HEK293 (cell line): ENCODE measurements at regions not wholly inside any gene's neighbourhood (a gene's known extent, or its start where the extent isn't known, plus 50 kb on each side); places are given as distances from the start of the nearest gene placed in this dataset.
"Not testable (repeated sequence)": the region's sequence is repeated elsewhere in the genome, so short reads cannot be mapped to it uniquely, and the experiment has no call there.

Experiments
- CTCF ChIA-PET: fragments of 350-600 bp; formaldehyde crosslinking; extraction: SDS; loops from one replicate; lab custom pipeline; 2021; ENCODE audit warnings: antibody characterized with exemption; lab: Yijun Ruan, JAX
- POLR2A ChIA-PET: fragments of 300-600 bp; formaldehyde crosslinking; extraction: SDS; loops from one replicate; lab custom pipeline; 2020; ENCODE audit warnings: antibody characterized with exemption, inconsistent platforms; lab: Yijun Ruan, JAX
- H3K27ac ChIP-seq: fragments of 200-500 bp; sonication (Bioruptor generic); 2 replicates; pipeline ENCODE4 v1.5.1; 2014; ENCODE audit warnings: low read depth, low read length, control low read depth, inconsistent platforms; ENCODE audit errors: extremely low read depth
- H3K36me3 ChIP-seq, 2 experiments: fragments of 200-500 bp in 1 of 2; sonication (Bioruptor generic) in 1 of 2; 1 replicate in 1 of 2; 2 replicates in 1 of 2; pipeline ENCODE4 v1.5.1; 2014 to 2017; ENCODE audit warnings: inconsistent platforms in 2 of 2, low read length in 2 of 2; ENCODE audit not compliant: control insufficient read depth in 2 of 2, insufficient read depth in 1 of 2
- H3K4me1 ChIP-seq: fragments of 200-500 bp; sonication (Bioruptor generic); 2 replicates; pipeline ENCODE4 v1.5.1; 2014; ENCODE audit warnings: mild to moderate bottlenecking, low read length, inconsistent platforms; ENCODE audit not compliant: control insufficient read depth, insufficient read depth
- H3K4me3 ChIP-seq: 2 replicates; pipeline ENCODE4 v1.5.1; 2011; ENCODE audit warnings: low read depth, mild to moderate bottlenecking, control low read depth, low read length, moderate library complexity
- H3K9me3 ChIP-seq: fragments of 200-500 bp; sonication (Bioruptor generic); 2 replicates; pipeline ENCODE4 v1.5.1; 2014; ENCODE audit warnings: low read depth, low read length, inconsistent platforms; ENCODE audit not compliant: control insufficient read depth, insufficient read depth
- KLF10 ChIP-seq: fragments of 450-650 bp; IDR thresholded peaks from 2 replicates; pipeline ENCODE4 v1.5.1; 2018; ENCODE audit warnings: missing biosample characterization, mild to moderate bottlenecking, missing genetic modification characterization
- KLF8 ChIP-seq: fragments of 450-650 bp; formaldehyde crosslinking; IDR thresholded peaks from 2 replicates; pipeline ENCODE4 v1.5.1; 2016; ENCODE audit warnings: missing biosample characterization, missing genetic modification characterization
- OSR2 ChIP-seq: fragments of 450-650 bp; formaldehyde crosslinking; IDR thresholded peaks from 2 replicates; pipeline ENCODE4 v1.5.1; 2016; ENCODE audit warnings: missing biosample characterization, missing genetic modification characterization
- OVOL3 ChIP-seq: fragments of 450-650 bp; formaldehyde crosslinking; IDR thresholded peaks from 2 replicates; pipeline ENCODE4 v1.5.1; 2016; ENCODE audit warnings: missing biosample characterization, missing genetic modification characterization
- SP2 ChIP-seq: fragments of 450-650 bp; formaldehyde crosslinking; IDR thresholded peaks from 2 replicates; pipeline ENCODE4 v1.5.1; 2016; ENCODE audit warnings: missing biosample characterization, missing genetic modification characterization
- WT1 ChIP-seq: fragments of 450-650 bp; formaldehyde crosslinking; IDR thresholded peaks from 2 replicates; pipeline ENCODE4 v1.5.1; 2016; ENCODE audit warnings: missing biosample characterization, missing genetic modification characterization
- ZBTB20 ChIP-seq: fragments of 450-650 bp; formaldehyde crosslinking; IDR thresholded peaks from 2 replicates; pipeline ENCODE4 v1.5.1; 2016; ENCODE audit warnings: missing biosample characterization, missing genetic modification characterization
- ZFP3 ChIP-seq: fragments of 450-650 bp; formaldehyde crosslinking; IDR thresholded peaks from 2 replicates; pipeline ENCODE4 v1.5.1; 2016; ENCODE audit warnings: low read depth, missing biosample characterization, missing genetic modification characterization
- ZNF404 ChIP-seq: fragments of 450-650 bp; formaldehyde crosslinking; IDR thresholded peaks from 2 replicates; pipeline ENCODE4 v1.5.1; 2017; ENCODE audit warnings: missing biosample characterization, missing genetic modification characterization
- ZNF549 ChIP-seq: fragments of 450-650 bp; IDR thresholded peaks from 2 replicates; pipeline ENCODE4 v1.5.1; 2018; ENCODE audit warnings: missing biosample characterization, missing genetic modification characterization, mild to moderate bottlenecking, inconsistent platforms, moderate library complexity
- ZNF571 ChIP-seq: fragments of 450-650 bp; formaldehyde crosslinking; IDR thresholded peaks from 2 replicates; pipeline ENCODE4 v1.5.0; 2017; ENCODE audit warnings: missing biosample characterization, missing genetic modification characterization
- ZNF600 ChIP-seq: fragments of 450-650 bp; formaldehyde crosslinking; IDR thresholded peaks from 2 replicates; pipeline ENCODE4 v1.5.1; 2016; ENCODE audit warnings: missing biosample characterization, missing genetic modification characterization
- ZNF629 ChIP-seq: fragments of 450-650 bp; formaldehyde crosslinking; IDR thresholded peaks from 2 replicates; pipeline ENCODE4 v1.5.1; 2017; ENCODE audit warnings: missing biosample characterization, missing genetic modification characterization
- ZNF837 ChIP-seq: fragments of 450-650 bp; formaldehyde crosslinking; IDR thresholded peaks from 2 replicates; pipeline ENCODE4 v1.5.1; 2016; ENCODE audit warnings: missing biosample characterization, missing genetic modification characterization
- TF ChIP-seq, protein P1 (sequence below): IDR thresholded peaks from 2 replicates; pipeline ENCODE4 v1.6.1; 2011; ENCODE audit warnings: mild to moderate bottlenecking, low read depth, low read length, borderline replicate concordance
- TF ChIP-seq, protein P2 (sequence below): fragments of 450-650 bp; formaldehyde crosslinking; IDR thresholded peaks from 2 replicates; pipeline ENCODE4 v1.5.1; 2017; ENCODE audit warnings: missing biosample characterization, missing genetic modification characterization
- TF ChIP-seq, protein P3 (sequence below): fragments of 450-650 bp; IDR thresholded peaks from 2 replicates; pipeline ENCODE4 v1.5.1; 2018; ENCODE audit warnings: missing biosample characterization, missing genetic modification characterization
- TF ChIP-seq, protein P4 (sequence below): fragments of 450-650 bp; formaldehyde crosslinking; IDR thresholded peaks from 2 replicates; pipeline ENCODE4 v1.5.1; 2016; ENCODE audit warnings: missing biosample characterization, missing genetic modification characterization

DNA sequence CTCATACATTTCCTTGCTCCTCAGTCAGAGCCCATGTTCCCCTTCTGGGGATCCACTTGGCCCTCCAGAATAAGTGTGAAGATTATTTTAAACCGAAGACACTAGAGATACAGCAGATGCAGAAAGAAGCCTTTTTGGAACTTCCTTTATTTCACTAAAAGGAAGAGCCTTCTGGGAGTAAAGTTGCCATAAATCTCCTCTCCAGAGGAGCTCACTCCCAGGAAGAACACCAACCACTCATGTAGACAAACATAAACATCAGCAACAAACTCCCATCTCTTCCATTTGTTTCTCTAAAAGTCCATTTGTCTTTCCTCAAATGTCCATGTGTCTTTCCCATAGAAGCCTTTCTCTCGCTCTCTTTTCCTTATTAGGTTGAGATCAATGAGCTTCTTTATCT, 62.4 kb upstream of the MSH6 start:
- no peak overlapping the region for H3K27ac ChIP-seq
- no peaks in the 10 kb centered on the region for H3K4me1 ChIP-seq
- no peak for TF ChIP-seq ZNF837 (tag by site-specific recombination)
- TF ChIP-seq ZNF571 (tag by site-specific recombination), result no peak
- no peak for TF ChIP-seq KLF8
- peak; percentile 53; the same call in 1 of the 2 replicates for TF ChIP-seq WT1 (tag by site-specific recombination)
- no peaks in the 10 kb centered on the region for H3K9me3 ChIP-seq
- H3K4me3 ChIP-seq, result no peak overlapping the region
- H3K36me3 ChIP-seq, result no peaks in the 10 kb centered on the region
- ChIA-PET CTCF (no interaction called here), POLR2A (no interaction called here)

DNA sequence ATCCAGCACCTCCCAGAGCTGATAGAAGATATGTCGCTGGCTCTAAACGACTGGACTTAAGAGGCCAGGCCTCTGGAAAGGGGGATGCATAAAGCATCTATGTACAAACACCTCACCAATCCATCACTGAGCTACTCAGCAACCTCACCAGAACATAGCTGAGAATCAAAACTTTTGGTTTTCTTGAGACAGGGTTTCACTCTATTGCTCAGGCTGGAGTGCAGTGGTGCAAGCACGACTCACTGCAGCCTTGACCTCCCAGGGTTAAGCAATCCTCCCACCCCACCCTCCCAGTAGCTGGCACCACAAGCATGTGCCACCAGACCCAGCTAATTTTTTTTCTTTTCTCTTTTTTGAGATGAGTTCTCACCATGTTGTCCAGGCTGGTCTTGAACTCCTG, 62.9 kb upstream of the MSH6 start:
- TF ChIP-seq ZBTB20 (tag by site-specific recombination), result no peak
- Histone ChIP-seq H3K4me1 (no peaks in the 10 kb centered on the region), H3K9me3 (no peaks in the 10 kb centered on the region), H3K4me3 (no peak overlapping the region), H3K27ac (no peak overlapping the region), H3K36me3 (no peaks in the 10 kb centered on the region)
- ChIA-PET POLR2A (no interaction called here), CTCF (no interaction called here)

DNA sequence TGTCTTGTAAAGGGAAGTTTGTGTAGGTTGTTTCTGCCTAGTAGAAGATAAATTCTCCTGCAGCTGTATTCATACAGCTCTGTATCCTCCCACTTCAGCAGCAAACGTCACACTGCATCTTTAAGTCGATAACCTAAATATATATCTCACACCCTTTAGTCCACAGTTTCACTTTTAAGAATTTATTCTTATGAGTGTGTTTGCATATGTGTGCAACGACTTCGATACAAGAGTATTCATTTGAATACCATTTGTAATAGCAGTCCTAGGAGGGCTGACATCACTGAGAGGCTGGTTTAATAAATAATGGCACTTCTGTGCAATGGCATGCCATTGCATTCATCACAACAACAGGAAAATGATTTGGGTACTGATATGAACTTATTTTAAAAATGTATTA, 63.8 kb upstream of the MSH6 start:
- CTCF ChIA-PET, result no interaction called here
- Histone ChIP-seq H3K4me3 (no peak overlapping the region), H3K36me3 (no peaks in the 10 kb centered on the region), H3K9me3 (no peaks in the 10 kb centered on the region), H3K27ac (no peak overlapping the region), H3K4me1 (no peaks in the 10 kb centered on the region)
- POLR2A ChIA-PET, result interaction anchor here (0.7 kb wide), 1 partner anchor 49 kb away, joined by 5 read pairs; no protein-coding TSS in a partner anchor
- no peak for TF ChIP-seq ZNF600 (tag by site-specific recombination)

DNA sequence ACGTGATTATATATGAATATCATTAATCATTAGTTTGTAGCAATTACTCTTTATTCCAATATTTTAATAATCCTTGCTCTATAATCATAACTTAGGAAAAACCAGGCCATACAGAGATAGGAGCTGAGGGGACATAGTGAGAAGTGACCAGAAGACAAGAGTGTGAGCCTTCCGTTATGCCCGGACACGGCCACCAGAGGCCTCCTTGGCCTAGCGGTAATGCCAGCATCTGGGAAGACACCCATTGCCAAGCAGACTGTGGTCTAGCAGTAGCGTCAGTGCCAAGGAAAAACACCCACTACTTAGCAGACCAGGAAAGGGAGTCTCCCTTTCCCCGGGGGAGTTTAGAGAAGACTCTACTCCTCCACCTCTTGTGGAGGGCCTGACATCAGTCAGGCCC, 66.6 kb upstream of the MSH6 start:
- CTCF ChIA-PET, H3K36me3 ChIP-seq, POLR2A ChIA-PET, H3K4me1 ChIP-seq, H3K27ac ChIP-seq, H3K4me3 ChIP-seq, H3K9me3 ChIP-seq: not testable (repeated sequence)

DNA sequence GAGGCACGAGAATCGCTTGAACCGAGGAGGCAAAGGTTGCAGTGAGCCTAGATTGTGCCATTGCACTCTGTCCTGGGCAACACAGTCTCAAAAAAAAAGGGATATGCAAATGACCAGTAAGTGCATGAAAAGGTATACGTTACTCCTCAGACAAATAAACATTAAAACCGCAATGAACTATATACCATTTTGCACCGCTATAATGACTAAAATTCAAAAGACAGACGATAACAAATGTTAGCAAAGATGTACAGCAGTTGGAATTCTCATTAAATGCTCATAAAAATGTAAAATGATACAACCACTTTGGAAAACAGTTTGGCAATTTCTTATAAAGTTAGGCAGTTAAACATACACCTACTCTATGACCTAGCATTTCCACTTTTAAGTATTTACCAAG, 67.4 kb upstream of the MSH6 start:
- Histone ChIP-seq H3K4me3 (no peak overlapping the region), H3K4me1 (no peaks in the 10 kb centered on the region), H3K9me3 (no peaks in the 10 kb centered on the region), H3K36me3 (no peaks in the 10 kb centered on the region), H3K27ac (no peak overlapping the region)
- POLR2A ChIA-PET, result no interaction called here
- CTCF ChIA-PET, result no interaction called here
- peak; percentile 32; the same call in 1 of the 2 replicates for TF ChIP-seq KLF8
- TF ChIP-seq OSR2, result peak; percentile 76
- TF ChIP-seq, protein P1, sequence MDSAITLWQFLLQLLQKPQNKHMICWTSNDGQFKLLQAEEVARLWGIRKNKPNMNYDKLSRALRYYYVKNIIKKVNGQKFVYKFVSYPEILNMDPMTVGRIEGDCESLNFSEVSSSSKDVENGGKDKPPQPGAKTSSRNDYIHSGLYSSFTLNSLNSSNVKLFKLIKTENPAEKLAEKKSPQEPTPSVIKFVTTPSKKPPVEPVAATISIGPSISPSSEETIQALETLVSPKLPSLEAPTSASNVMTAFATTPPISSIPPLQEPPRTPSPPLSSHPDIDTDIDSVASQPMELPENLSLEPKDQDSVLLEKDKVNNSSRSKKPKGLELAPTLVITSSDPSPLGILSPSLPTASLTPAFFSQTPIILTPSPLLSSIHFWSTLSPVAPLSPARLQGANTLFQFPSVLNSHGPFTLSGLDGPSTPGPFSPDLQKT, result no peak
- no peak for TF ChIP-seq KLF10
- no peak for TF ChIP-seq ZFP3 (tag by site-specific recombination)
- TF ChIP-seq, protein P2, sequence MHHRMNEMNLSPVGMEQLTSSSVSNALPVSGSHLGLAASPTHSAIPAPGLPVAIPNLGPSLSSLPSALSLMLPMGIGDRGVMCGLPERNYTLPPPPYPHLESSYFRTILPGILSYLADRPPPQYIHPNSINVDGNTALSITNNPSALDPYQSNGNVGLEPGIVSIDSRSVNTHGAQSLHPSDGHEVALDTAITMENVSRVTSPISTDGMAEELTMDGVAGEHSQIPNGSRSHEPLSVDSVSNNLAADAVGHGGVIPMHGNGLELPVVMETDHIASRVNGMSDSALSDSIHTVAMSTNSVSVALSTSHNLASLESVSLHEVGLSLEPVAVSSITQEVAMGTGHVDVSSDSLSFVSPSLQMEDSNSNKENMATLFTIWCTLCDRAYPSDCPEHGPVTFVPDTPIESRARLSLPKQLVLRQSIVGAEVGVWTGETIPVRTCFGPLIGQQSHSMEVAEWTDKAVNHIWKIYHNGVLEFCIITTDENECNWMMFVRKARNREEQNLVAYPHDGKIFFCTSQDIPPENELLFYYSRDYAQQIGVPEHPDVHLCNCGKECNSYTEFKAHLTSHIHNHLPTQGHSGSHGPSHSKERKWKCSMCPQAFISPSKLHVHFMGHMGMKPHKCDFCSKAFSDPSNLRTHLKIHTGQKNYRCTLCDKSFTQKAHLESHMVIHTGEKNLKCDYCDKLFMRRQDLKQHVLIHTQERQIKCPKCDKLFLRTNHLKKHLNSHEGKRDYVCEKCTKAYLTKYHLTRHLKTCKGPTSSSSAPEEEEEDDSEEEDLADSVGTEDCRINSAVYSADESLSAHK, result peak; percentile 33; the same call in 1 of the 2 replicates
- TF ChIP-seq SP2 (tag by site-specific recombination), result no peak
- TF ChIP-seq ZNF549 (tag by site-specific recombination), result no peak
- TF ChIP-seq, protein P3, sequence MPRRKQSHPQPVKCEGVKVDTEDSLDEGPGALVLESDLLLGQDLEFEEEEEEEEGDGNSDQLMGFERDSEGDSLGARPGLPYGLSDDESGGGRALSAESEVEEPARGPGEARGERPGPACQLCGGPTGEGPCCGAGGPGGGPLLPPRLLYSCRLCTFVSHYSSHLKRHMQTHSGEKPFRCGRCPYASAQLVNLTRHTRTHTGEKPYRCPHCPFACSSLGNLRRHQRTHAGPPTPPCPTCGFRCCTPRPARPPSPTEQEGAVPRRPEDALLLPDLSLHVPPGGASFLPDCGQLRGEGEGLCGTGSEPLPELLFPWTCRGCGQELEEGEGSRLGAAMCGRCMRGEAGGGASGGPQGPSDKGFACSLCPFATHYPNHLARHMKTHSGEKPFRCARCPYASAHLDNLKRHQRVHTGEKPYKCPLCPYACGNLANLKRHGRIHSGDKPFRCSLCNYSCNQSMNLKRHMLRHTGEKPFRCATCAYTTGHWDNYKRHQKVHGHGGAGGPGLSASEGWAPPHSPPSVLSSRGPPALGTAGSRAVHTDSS, result no peak
- TF ChIP-seq, protein P4, sequence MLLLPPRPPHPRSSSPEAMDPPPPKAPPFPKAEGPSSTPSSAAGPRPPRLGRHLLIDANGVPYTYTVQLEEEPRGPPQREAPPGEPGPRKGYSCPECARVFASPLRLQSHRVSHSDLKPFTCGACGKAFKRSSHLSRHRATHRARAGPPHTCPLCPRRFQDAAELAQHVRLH, result peak; percentile 53; the same call in 1 of the 2 replicates
- TF ChIP-seq OVOL3, result peak; percentile 99
- TF ChIP-seq ZNF404 (tag by site-specific recombination), result no peak
- TF ChIP-seq WT1 (tag by site-specific recombination), result 0 out of 2 replicates have a peak, but pooled peaks have one; percentile 36
- 0 out of 2 replicates have a peak, but pooled peaks have one; percentile 21 for TF ChIP-seq ZNF629 (tag by site-specific recombination)
